ENCODE measurements at regions not wholly inside any gene's neighbourhood (a gene's known extent, or its start where the extent isn't known, plus 50 kb on each side); places are given as distances from the start of the nearest gene placed in this dataset.
"Not testable (repeated sequence)": the region's sequence is repeated elsewhere in the genome, so short reads cannot be mapped to it uniquely, and the experiment has no call there.

DNA sequence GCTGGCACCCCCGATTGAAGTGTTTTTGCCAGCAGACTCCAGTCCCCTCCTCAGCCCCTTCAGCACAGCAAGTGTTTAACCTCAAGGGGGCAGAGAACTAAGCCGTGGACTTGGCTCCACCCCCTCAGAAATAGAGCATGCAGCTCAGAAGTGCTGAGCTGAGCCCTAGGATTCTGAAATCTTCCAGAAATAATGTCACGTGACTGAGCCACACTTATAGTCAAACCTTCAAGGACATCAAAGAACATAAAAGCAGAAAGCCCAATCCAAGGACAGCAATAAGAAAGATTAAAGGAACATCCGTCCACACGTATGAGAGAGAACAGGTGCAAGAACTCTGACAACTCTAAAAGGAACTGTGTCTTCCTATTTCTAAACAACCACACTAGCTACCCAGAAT lies 317.7 kb upstream of the LRFN5 start:
- no peak for DNase-seq (ENCODE audit: low read depth)

DNA sequence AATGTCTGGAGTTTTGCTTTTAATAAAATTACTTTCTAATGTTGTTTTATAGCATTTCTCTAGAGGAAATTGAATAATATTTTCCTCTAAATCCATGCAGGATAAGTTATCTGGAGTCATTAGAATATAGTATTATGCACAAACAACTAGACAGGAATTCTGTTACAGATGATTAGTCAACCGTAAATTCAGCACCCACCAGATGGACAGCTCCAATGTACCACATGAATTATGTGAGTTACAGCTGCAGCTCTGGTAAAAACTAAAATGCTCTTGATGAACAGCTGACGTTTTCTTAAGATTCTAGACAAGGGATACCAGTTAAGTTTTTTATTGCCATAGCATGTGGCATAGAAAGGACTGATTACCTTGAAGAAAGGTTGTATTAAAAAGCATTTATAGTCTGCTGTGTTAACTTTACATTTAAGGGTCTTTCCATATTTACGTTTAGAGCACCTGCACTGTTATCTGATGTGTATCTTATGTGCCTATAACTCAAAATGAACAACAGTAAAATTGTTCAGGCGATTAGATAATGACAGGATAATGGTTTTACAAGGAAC lies 321.4 kb upstream of the LRFN5 start:
- peak; percentile 0 for DNase-seq (ENCODE audit: low read depth)

DNA sequence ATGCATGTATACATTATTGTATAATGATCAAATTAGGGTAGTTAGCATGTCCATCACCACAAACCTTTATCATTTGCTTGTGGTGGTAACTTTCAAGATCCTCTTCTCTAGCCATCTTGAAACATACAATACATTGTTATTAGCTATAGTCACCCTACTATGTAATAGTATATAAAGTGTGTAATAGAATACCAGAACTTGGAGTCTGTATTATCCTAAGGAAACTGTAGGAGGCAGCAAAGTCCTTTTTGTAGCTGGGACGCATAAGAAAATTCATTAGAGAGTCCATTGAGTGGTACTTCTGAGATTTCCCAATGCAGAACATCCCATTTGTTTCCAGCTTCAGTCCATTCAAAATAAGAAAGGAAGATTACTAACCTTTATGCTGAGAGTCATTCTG lies 325.9 kb upstream of the LRFN5 start:
- DNase-seq (ENCODE audit: low read depth) = no peak

DNA sequence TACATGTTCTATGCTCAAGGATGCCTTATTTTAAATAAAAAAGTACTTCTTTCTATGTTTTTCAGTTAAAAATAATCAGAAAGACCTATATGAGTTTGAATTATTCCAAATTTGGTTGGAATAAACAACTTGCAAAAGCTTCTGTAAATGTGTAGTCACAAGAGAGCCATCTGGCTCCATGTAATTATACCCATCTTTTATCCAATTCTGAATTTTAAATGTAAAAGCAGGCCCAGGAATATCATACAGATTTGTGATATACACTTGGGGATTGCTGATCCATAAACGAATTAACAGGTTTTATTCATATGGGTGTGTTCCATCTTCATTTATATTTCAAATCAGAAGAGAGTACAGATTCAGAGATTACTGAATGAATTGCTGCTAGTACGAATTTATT lies 329.2 kb upstream of the LRFN5 start:
- no peak for DNase-seq (ENCODE audit: low read depth)

DNA sequence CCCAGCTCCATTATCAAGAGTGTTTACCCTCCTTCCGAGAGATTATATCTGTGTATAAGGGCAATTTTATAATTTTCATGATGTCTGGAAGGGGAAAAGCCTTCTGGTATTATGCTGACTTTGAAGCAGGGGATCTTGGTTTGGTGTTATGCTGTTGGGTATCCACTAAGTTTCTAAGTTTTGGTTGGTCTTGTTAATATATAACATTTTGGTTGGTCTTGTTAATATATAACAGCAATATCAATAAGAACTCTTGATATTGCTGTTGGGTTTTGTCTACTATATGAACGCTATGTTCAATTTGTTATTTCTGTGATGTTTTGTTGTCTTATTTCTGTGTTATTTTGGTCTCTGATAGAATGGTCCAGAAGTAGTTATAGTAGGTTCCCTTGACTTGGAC lies 349.2 kb upstream of the LRFN5 start:
- DNase-seq (ENCODE audit: low read depth) = no peak

DNA sequence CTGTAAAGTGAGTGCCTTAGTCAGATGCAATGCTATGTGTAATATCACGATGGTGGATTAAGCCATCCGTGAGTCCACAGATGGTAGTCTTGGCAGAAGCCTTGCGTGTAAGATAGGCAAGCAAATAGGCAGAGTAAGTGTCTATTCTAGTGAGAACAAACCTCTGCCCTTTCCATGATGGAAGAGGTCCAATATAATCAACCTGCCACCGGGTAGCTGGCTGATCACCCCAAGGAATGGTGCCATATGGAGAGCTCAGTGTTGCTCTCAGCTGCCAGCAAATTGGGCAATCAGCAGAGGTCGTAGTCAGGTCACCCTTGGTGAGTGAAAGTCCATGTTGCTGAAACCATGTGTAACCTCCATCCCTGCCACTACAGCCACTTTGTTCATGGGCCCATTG lies 371.2 kb upstream of the LRFN5 start:
- no peak for DNase-seq (ENCODE audit: low read depth)

DNA sequence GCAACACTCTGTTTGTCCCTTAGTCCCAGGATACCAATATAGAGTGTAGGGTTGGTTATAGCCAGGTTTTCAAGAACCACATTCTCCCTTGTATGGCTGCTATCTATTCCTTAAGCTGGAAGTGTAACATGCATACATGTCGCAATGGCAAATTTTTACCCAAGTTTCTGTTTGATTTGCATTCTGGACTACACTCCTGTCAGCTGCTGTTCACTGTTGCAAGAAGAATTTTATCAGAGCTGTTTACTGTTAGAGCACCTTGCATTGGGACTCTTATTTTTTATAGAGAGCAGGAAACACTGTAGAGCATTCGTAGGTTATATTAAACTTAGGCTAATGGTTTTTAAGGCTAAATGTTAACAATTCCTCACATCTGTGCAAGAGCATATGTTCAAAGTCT lies 376.0 kb upstream of the LRFN5 start:
- no peak for DNase-seq (ENCODE audit: low read depth)

DNA sequence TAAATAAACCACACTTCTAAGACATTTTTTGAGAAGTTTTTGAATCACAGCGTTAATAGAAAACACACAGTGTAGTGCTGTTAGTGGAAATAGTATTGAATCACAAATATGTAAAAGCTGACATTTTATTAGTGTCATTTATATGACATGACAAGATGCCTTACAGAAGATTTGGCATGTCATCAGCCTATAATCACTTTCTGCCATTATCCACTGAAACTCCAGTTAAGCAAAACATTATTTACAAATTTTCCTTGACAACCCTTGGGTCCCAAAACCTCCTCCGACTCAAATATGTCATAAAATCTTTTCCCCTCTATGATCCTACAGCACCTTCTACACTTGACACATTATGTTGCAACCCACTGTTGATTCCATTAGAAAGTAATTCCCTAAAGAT lies 376.9 kb upstream of the LRFN5 start:
- DNase-seq (ENCODE audit: low read depth) = no peak

DNA sequence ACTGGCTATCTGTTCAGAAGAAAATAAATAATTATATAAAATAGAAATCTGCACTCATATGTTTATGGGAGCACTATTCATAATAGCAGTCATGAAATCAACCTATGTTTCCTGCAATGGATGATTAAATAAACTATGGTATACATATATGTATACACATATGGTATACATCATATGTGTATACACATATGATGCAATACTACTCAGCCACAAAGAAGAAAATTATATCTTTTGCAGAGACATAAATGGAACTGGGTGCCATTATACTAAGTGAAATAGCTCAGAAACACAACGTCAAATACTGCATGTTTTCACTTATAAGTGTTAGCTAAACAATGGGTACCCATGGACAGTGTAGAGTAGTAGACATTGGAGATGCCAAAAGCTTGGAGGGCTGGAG lies 381.2 kb upstream of the LRFN5 start:
- no peak for DNase-seq (ENCODE audit: low read depth)

DNA sequence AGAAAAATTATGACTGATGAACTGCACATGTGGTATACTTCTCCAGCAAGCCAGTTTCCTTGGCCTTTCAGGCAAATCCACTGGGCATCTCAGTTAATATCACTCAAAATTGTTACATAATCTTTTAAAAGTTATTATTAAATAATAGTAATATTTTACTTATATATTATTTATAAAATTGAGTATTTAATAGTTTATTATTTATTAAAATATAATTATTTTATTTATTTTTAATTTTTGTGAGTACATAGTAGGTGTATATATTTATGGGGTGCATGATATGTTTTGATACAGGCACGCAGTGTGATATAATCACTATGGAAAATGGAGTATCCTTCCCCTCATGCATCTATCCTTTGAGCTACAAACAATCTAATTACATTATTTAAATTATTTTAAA lies 384.1 kb upstream of the LRFN5 start:
- DNase-seq (ENCODE audit: low read depth) = no peak

DNA sequence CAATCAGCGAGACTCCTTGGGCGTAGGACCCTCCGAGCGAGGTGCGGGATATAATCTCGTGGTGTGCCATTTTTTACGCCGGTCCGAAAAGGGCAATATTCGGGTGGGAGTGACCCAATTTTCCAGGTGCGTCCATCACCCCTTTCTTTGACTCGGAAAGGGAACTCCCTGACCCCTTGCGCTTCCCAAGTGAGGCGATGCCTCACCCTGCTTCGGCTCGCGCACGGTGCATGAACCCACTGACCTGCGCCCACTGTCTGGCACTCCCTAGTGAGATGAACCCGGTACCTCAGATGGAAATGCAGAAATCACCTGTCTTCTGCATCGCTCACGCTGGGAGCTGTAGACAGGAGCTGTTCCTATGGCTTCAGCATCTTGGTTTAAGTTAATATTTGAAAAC lies 391.7 kb upstream of the LRFN5 start:
- not testable (repeated sequence) for DNase-seq (ENCODE audit: low read depth)

DNA sequence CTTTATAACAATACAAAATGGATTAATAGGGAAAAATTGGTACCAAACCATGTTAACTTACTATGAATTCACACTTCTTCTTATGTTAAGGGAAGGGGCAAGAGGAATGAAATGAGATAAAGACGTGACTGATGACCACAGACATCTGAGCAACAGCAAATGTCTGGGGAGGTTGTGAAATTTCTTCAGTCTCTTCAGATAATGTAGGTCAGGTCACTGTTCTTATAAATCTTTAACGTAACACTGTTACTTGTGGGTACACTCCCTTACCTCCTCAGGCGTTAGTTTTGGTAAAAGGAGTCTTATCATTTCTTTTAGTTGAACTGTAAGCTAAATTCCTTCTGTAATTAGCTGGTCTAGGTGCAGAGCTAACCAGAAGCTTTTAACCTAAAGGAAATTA lies 405.0 kb upstream of the LRFN5 start:
- DNase-seq (ENCODE audit: low read depth) = no peak

DNA sequence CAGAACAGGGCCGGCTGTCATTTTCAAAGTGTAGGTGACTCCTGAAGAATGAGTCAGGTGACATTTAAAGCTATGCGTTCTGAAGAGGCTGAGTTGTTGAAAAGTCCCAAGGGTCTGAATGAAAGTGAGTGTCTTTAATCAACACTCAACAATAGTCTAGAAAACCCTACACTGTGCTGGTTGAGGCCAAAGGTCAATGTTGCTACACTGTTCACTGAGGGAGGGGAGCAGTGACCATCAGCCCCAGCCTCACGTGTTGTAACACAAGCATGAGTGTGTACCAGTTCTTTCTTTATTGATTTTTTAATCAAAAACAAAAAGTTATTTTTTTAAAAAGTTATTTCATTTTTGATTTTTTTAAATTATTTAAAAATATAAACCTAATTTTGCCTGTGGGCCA lies 418.8 kb upstream of the LRFN5 start:
- no peak for DNase-seq (ENCODE audit: low read depth)

DNA sequence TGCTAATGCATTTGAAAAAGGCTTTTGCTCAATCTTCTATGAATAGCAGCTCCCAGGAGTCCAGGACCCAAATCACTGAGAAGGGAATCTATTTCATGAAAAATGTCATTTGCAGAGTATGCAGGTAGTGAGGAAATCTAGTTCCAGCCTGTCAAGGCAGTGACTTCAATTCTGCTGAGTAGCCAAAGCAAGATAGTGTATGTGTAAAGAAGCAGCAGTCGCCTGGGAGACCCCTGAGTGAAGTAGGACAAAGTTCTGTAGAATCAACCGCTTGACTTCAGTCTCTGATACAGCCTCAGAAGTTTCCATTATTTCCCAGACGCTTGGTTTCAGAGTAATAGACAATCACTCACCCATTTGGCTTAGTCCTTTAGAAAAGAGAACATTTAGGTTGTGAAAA lies 435.6 kb upstream of the LRFN5 start:
- no peak for DNase-seq (ENCODE audit: low read depth)

DNA sequence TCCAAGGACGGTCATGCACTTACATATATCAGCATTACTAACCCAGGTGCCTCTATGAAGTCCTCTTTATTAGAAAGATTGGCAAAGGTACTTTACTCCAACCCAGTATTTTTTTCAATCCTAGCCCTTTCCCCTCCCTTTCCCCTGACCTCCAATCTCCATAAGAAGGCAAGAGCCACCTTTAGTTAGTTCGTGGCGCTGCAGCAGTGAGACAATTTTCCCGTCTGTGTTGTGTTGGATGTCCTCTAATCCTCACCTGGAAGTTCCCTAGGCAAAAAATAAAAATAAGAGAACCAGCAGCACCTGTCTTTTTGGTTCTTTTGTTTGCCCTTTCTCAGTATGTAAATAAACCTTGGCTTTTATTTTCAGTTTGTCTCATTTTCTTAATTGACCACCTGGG lies 439.6 kb upstream of the LRFN5 start:
- DNase-seq (ENCODE audit: low read depth) = no peak

DNA sequence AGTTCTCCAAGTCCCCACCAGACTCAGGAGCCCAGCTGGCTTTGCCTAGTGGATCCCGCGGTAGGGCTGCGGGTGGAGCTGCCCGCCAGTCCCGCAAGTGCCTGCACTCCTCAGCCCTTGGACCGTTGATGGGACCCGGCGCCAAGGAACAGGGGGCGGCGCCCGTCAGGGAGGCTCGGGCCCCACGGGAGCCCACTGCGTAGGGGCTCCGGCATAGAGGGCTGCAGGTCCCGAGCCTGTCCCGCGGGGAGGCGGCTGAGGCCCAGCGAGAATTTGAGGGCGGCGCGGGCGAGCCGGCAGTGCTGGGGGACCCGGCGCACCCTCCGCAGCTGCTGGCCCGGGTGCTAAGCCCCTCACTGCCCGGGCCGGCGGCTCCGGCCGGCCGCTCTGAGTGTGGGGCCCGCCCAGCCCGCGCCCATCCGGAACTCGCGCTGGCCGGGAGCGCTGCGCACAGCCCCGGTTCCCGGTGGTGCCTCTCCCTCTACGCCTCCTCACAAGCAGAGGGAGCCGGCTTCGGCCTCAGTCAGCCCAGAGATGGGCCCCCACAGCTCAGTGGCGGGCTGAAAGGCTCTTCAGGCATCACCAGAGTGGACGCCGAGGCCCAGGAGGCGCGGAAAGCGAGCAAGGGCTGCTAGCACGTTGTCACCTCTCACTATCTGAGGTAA lies 452.4 kb upstream of the LRFN5 start:
- no peak for DNase-seq (ENCODE audit: low read depth)

DNA sequence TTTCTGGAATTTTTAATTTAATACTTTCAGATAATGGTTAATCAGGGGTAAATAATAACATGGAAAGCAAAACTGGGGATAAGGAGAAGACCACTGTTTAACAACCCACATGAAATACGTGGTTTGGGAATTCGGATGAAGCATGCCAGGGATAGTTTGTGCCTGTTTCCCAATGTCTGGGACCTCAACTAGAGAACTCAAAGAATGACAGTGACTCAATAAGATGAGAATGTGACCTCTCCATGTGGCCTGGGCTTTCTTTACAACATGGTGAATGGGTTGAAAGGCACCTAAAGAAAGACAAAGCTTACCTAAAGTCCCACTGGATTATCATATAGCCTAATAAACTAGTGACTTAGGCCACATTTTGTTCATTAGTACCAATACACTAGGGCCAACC lies 460.3 kb upstream of the LRFN5 start:
- DNase-seq (ENCODE audit: low read depth) = no peak

DNA sequence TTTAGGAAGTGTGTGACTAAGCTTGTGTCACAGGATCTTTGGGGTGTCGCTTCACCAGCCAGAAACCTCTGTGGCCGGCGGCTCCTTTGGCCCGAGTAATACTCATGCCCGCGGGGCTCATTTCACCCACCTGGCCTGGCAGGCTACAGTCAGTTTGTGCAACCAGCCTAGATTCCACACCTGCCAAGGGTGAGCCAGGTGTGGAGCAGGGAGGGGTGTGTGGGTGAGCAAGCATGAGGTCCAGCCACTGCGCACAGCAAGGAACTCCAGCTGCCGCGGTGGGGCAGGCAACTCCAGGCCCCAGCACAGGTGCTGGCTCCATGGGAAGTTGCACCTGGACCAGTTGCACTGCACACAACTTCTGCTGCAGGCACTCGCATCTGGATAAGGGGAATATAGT lies 462.3 kb upstream of the LRFN5 start:
- no peak for DNase-seq (ENCODE audit: low read depth)

DNA sequence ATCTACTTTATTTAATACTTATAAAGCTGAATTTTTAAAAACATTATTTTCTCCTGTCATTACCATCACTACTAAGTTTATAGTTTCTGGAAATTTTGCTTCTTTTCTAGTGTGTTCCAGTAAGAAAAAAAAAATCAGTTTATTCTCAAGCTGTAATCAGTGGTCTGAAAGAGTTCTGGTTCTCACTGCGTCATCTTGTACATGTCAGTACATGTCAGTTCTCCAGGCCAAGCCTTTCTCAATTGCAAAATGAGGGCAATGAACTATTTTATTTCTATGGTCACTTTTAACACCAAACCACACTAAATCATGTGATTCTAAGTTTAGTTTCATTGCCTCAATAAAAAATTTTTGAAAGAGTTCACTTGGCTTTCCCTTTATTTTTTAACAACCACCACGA lies 468.9 kb upstream of the LRFN5 start:
- DNase-seq (ENCODE audit: low read depth) = no peak

DNA sequence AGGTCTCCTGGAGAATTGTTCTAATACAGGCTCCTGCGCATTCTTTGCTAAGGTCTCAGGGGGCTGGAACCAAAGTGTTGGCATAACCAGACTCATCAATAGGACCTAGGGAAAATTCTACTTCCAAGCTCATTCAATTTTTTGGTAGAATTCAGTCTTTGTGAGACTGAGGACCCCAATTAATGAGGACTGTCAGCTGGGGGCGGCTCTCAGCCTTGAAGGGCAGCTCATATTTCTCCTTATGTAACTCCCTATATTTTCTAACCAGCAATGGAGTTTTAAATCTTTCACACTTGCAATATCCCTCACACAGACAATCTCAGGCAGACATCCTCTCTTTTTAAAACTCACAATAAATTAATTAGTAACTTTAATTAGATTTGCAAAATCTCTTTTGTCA lies 476.4 kb upstream of the LRFN5 start:
- DNase-seq (ENCODE audit: low read depth) = no peak

DNA sequence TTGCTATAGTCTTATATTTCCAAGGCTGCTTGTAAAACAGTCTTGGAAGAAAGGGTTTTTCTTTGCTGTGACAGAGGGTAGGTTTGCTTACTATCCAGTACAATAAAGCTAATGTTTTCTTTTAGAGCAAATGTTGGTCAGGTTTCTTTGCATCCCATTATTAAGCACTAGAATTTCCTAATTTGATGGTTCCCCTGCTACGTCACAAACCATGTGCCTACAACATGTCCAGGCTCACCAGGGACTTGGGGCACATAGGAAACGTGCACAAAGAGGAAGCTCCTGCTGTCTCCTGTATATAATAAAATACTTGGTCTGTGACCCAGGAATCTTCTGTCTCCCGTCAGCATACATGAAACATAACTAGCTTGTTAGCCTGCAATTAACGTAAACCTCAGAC lies 486.3 kb upstream of the LRFN5 start:
- no peak for DNase-seq (ENCODE audit: low read depth)

DNA sequence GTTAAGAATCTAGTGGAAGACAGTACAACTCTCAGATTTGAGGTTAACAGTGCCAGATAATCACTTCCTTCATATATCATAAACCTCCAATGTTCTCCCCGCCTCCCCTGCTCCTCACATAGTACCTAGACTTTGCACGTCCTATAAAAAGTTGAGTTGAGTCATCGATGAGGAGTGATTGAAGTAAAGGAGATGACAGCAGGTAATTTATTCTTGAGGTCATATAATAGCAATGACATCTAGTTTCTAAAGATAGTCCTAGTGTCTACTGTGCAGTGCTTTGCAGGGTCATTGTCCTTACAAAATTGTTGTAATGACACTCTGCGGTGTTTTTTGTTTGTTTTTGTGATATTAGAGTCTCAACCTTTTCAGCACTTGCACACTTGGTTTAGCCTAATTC lies 510.5 kb upstream of the LRFN5 start:
- DNase-seq (ENCODE audit: low read depth) = no peak

DNA sequence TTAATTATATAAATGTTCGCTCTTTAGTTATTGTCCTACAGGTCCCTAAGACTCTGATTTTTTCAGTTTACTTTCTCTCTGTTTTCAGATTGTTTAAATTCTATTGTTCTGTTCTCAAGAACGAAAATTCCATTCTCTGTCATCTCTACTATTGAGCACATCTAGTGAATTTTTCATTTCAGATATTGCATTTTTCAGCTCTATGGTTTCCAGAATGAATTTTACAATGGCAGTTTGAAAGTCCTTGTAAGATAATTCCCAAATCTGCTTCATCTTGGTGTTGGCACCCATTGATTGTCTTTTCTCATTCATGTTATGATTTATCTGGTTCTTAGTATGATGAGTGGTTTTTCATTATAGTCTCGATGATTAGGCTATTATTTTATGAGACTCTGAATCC lies 519.6 kb upstream of the LRFN5 start:
- no peak for DNase-seq (ENCODE audit: low read depth)

DNA sequence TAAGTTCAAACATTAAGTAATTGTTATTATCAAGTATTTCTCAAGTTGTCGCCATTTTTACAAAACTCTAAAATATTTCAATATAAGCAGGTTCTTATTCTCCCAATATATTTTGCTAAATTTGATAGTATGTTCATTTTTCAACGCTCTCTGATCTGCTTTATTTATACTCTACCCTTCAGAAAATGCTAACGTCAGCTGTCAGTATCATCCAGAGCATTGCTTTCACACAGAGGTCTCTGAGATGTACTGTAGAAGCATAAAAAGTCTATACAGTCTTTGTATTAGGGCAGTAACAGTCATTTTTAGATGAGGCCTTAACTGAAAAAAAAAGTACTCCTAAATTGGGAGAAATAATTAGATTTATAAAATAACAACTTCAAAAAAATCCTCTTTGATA lies 533.1 kb upstream of the LRFN5 start:
- DNase-seq (ENCODE audit: low read depth) = no peak

DNA sequence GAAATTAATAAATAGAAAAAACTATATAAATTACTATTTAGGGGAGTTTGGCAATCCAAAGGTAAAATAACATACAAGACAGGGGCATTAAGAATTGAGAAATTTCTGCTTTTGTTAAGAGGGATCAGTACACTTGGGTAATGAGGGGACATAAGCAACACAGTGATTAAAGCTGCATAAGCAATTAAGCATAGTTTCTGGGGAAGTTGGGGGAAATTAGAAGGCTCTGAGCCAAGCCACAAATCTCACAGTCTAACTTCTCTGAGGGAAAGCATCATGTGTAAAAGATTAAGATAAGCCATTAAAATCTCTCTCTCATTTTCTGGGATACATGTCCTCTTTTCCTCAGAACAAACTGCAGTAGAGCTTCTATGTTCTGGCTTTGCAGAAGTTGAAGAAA lies 533.9 kb upstream of the LRFN5 start:
- no peak for DNase-seq (ENCODE audit: low read depth)

Measured in HS-5 (cell line).